ENCODE measurements at regions not wholly inside any gene's neighbourhood (a gene's known extent, or its start where the extent isn't known, plus 50 kb on each side); places are given as distances from the start of the nearest gene placed in this dataset.

DNA sequence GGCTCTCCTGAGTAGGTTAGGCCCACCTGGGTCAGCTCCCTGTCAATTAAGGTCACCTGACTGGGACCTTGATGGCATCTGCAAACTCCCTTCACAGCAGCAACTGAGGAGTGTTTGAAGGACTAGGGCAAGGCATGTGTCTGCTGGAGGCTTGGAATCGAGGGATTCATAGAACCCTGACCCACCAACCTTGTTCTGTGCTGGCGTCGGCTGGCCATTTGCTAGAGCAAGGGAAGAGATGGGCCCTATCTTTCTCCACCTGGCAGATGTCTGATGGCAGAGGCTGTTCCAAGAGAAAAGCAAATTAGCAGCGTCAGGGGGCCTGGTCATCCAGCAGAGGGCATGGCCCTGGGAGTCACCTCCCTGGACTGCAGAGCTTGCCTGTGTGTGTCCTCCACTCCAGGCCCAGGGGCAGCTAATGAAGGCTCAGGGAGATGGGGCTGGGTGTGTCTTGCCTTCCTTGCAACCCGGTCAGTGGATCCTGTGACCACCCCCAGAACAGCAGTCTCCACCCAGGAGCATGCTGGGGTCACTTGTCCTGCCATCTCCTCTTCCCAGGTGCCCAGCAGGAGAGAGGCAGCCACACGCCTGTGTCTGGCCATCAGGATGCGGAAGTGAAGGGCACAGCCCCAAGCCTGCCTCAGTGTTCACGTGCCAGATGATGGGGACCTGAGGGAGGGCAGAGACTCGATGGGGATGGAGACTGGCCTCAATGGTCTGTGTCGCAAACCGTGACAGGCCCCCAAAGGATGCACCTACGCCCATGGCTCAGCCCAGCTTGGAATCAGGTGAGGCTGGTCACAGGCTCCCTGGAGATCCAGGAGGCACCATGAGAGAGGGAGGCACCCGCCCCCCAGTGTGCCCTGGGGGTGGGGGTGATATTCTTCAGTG, 53.9 kb downstream of the BARX1 start:
- DNase-seq (ENCODE audit: low spot score in 2 of 2): no peak
- no peaks in the 10 kb centered on the region for H3K4me1 ChIP-seq
- H3K4me3 ChIP-seq: no peak overlapping the region
- H3K9me3 ChIP-seq: peaks cover 0 to 9% (median 0%) of the 10 kb centered on the region in 4 donors
- H3K27me3 ChIP-seq: no peaks in the 10 kb centered on the region
- WGBS, 2 donors: 86 to 88% methylated on average over 11 to 13 of the region's 13 CpGs
- no peak for TF ChIP-seq EP300 (IDR thresholded peaks at IDR 0.05)
- no peak for TF ChIP-seq POLR2A (IDR thresholded peaks at IDR 0.05)
- TF ChIP-seq, protein P1, sequence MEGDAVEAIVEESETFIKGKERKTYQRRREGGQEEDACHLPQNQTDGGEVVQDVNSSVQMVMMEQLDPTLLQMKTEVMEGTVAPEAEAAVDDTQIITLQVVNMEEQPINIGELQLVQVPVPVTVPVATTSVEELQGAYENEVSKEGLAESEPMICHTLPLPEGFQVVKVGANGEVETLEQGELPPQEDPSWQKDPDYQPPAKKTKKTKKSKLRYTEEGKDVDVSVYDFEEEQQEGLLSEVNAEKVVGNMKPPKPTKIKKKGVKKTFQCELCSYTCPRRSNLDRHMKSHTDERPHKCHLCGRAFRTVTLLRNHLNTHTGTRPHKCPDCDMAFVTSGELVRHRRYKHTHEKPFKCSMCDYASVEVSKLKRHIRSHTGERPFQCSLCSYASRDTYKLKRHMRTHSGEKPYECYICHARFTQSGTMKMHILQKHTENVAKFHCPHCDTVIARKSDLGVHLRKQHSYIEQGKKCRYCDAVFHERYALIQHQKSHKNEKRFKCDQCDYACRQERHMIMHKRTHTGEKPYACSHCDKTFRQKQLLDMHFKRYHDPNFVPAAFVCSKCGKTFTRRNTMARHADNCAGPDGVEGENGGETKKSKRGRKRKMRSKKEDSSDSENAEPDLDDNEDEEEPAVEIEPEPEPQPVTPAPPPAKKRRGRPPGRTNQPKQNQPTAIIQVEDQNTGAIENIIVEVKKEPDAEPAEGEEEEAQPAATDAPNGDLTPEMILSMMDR (IDR thresholded peaks at IDR 0.05): no peak
- no peak overlapping the region for H3K27ac ChIP-seq
- no peaks in the 10 kb centered on the region for H3K36me3 ChIP-seq

DNA sequence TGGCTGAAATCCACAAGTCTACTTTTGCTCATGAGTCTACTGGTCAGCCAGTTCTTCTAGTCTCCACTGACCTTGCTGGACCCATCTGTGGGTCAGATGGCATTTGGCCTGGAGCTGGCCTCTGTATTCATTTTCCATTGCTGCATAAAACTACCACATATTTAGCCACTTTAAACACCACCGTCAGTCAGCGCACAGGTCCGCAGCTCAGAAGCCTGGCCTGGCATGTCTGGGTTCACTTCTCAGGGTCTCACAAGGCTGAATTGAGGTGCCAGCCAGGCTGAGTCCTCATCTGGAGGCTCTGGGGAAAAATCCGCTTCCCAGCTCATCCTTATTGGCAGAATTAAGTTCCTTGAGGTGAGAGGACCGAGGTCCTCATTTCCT, 54.7 kb downstream of the BARX1 start:
- TF ChIP-seq, protein P1 (IDR thresholded peaks at IDR 0.05): no peak
- TF ChIP-seq POLR2A (IDR thresholded peaks at IDR 0.05): no peak
- TF ChIP-seq EP300 (IDR thresholded peaks at IDR 0.05): no peak
- Histone ChIP-seq H3K4me1 (no peaks in the 10 kb centered on the region), H3K36me3 (no peaks in the 10 kb centered on the region), H3K27ac (no peak overlapping the region), H3K9me3 (peaks cover 0 to 9% (median 0%) of the 10 kb centered on the region in 4 donors), H3K27me3 (no peaks in the 10 kb centered on the region), H3K4me3 (no peak overlapping the region)
- 90% methylated on average over 5 of the region's 5 CpGs for WGBS, 2 donors
- no peak for DNase-seq (ENCODE audit: low spot score in 2 of 2)

DNA sequence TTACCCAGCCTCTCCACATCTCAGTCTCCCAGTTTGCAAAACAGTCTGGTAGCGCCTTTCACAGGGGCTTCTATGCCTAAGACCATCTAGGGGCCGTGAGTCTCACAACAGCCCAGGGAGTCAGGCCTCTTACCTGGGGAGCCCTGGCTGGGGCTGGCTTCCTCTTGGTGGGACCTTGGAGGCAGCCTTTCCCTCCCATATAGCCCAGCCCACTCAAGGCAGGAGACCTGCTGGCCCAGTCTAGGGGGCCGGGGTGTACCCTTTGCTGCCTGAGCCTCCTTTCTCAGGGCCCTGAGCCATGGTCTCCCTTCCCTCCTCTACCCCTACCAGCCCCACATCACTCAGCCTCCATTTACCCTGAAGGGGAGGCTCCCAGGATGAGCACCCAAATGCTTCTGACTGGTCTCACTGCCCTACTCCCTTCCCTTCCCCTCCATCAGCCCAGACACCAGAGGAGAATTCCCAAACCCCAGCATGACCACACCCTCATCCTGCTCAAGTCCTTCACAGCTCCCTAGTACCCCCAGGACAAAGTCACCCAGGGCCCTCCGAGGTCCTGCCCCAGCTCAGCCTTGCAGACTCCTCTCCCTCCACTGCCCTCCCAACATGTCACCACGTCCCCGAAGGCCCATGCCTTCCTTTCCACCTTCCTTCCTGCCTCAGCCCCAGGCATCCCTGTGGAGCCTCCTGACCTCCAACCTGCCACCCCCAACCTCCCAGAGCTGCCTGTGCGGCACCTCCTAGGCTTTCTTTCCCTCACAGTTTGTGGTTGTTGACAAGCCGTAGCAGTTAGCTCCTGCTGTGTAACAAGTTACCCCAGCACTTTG, 55.3 kb downstream of the BARX1 start:
- Histone ChIP-seq H3K27ac (no peak overlapping the region), H3K36me3 (no peaks in the 10 kb centered on the region), H3K27me3 (no peaks in the 10 kb centered on the region), H3K4me1 (no peaks in the 10 kb centered on the region), H3K9me3 (peaks cover 0 to 9% (median 0%) of the 10 kb centered on the region in 4 donors), H3K4me3 (no peak overlapping the region)
- 87 to 89% methylated on average over 8 of the region's 8 CpGs for WGBS, 2 donors
- TF ChIP-seq, protein P1 (IDR thresholded peaks at IDR 0.05): no peak
- no peak for TF ChIP-seq EP300 (IDR thresholded peaks at IDR 0.05)
- no peak for TF ChIP-seq POLR2A (IDR thresholded peaks at IDR 0.05)
- no peak for DNase-seq (ENCODE audit: low spot score in 2 of 2)

DNA sequence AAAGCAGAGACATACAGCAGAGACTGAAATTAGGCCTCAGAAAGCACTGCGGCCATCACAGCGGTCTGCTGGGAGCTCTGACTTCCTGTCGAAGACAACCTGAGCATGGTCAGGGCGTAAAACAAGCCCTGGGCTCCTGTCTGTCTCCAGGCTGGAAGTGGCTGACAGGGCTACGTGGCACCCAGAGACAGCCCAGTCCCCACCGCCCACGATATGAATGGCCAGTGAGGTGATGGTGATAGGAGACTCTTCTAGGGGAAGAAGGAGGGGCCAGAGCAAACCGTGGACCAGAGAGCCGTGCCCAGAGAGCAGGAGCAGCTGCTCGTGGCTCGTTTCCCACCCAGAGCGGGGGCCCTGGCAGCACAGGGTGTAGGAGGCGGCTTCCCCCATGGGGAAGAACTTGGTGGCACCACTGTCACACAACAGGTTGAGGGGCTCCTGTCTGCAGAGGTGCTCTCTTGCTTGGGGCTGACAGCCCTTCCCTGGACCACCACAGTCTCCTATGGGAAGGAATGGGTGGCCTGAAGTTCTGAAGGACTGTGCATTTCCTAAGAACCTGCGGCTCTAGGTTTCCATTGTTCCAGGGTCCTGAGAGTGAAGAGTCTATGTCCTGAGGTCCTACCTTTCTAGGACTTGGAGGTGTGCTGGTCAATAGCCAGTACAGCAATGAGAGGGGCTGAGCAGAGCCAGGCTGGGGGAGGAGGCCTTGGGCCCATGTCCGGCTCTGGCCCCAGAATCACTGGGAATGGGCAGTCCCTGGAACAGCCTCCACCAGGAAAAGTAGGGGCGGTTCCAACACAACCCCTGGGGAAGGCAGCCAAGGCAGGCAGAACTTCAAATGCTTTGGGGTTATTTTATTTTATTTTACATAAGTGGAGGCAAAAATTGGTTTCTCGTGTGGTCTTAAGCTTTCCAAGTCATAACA, 56.4 kb downstream of the BARX1 start:
- no peak for TF ChIP-seq EP300 (IDR thresholded peaks at IDR 0.05)
- no peak for TF ChIP-seq POLR2A (IDR thresholded peaks at IDR 0.05)
- TF ChIP-seq, protein P1 (IDR thresholded peaks at IDR 0.05): no peak
- DNase-seq (ENCODE audit: low spot score in 2 of 2): no peak
- Histone ChIP-seq H3K27ac (no peak overlapping the region), H3K36me3 (no peaks in the 10 kb centered on the region), H3K9me3 (peaks cover 0 to 19% (median 0%) of the 10 kb centered on the region in 4 donors), H3K4me3 (no peak overlapping the region), H3K4me1 (no peaks in the 10 kb centered on the region), H3K27me3 (no peaks in the 10 kb centered on the region)
- 76 to 81% methylated on average over 17 of the region's 17 CpGs for WGBS, 2 donors
